ENCODE measurements at regions not wholly inside any gene's neighbourhood (a gene's known extent, or its start where the extent isn't known, plus 50 kb on each side); places are given as distances from the start of the nearest gene placed in this dataset.

DNA sequence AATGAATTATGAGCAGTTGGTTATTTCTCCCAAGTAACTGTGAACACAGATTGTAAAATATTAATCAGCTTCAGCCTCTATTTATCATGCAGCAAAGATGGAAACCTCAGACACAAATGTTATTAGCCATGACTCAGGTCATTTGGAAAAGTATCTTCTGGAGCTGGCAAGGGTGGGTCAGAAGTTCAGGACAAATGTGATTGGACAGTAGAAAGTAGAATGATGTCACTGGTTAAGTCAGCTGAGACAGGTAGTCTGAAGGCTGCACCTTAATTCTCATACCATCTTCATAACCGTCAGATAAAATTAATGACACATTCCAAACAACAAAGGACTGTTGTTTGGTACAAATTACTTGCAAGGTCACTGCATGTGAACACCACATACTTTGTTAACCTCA is 140.2 kb downstream of the EMB start:
- CTCF ChIA-PET (ENCODE audit: partially characterized antibody): interaction anchor here (1.0 kb wide), 1 partner anchor 36 kb away, joined by 3 read pairs; no protein-coding TSS in a partner anchor
- H3K4me2 ChIP-seq (ENCODE audit: insufficient read depth in 1 of 2, low read depth in 2 of 2, low read length in 2 of 2): no peak overlapping the region
- no peak overlapping the region for H2AFZ ChIP-seq (ENCODE audit: low read length)
- no peak for TF ChIP-seq TAF1 (IDR thresholded peaks at IDR 0.05; ENCODE audit: low read depth, low read length)
- no peak for TF ChIP-seq RNF2 (IDR thresholded peaks at IDR 0.05; ENCODE audit: borderline replicate concordance, low read depth, low read length, missing control alignments, poor library complexity, severe bottlenecking)
- TF ChIP-seq POU5F1 (IDR thresholded peaks at IDR 0.05; ENCODE audit: low read depth, low read length): no peak
- TF ChIP-seq JUN (IDR thresholded peaks at IDR 0.05; ENCODE audit: low read depth, low read length): no peak
- no peak for TF ChIP-seq SRF (IDR thresholded peaks at IDR 0.05; ENCODE audit: low read depth, low read length)
- no peak for TF ChIP-seq CBX5 (IDR thresholded peaks at IDR 0.05; ENCODE audit: low read depth, low read length)
- no peak for TF ChIP-seq RBBP5 (IDR thresholded peaks at IDR 0.05; ENCODE audit: borderline replicate concordance, low read depth, low read length)
- TF ChIP-seq GABPA (IDR thresholded peaks at IDR 0.05; ENCODE audit: borderline replicate concordance, insufficient read depth, low read length): no peak
- TF ChIP-seq HDAC6 (IDR thresholded peaks at IDR 0.05; ENCODE audit: low read depth, low read length): no peak
- no peak for TF ChIP-seq KDM5A (IDR thresholded peaks at IDR 0.05; ENCODE audit: low read length)
- no peak for TF ChIP-seq PHF8 (conservative IDR thresholded peaks at IDR 0.05; ENCODE audit: low read depth, low read length)
- no peak for TF ChIP-seq NANOG (IDR thresholded peaks at IDR 0.05; ENCODE audit: insufficient read depth, low read depth, low read length, poor library complexity, severe bottlenecking)

More for the DNA sequence above, 140.2 kb downstream of the EMB start:
- Histone ChIP-seq H3K36me3 (ENCODE audit: control insufficient read depth in 2 of 4, insufficient read depth in 4 of 4, low read length in 3 of 4) (no peaks in the 10 kb centered on the region), H3K23ac (ENCODE audit: insufficient read length) (no peak overlapping the region), H2BK15ac (ENCODE audit: low read length) (no peak overlapping the region), H3K79me2 (ENCODE audit: control insufficient read depth in 1 of 2, insufficient read depth in 2 of 2, low read length in 2 of 2) (no peaks in the 10 kb centered on the region), H3K23me2 (ENCODE audit: low read depth, low read length) (no peaks in the 10 kb centered on the region), H2BK20ac (ENCODE audit: low read length) (no peak overlapping the region), H3K79me1 (ENCODE audit: low read depth, low read length) (no peaks in the 10 kb centered on the region), H3K56ac (replicated peaks; ENCODE audit: insufficient read length, low read depth, low read length) (no peak overlapping the region), H2BK120ac (replicated peaks; ENCODE audit: low read depth, low read length) (no peak overlapping the region), H3K4me1 (replicated peaks in 1 of 4; ENCODE audit: control insufficient read depth in 3 of 4, insufficient read depth in 4 of 4, low read length in 3 of 4) (no peaks in the 10 kb centered on the region), H2AK5ac (ENCODE audit: low read depth, low read length) (no peak overlapping the region), H4K8ac (ENCODE audit: extremely low read depth, insufficient read depth, low read length) (no peak overlapping the region), H3K9me3 (ENCODE audit: insufficient read depth in 2 of 2, low read depth in 1 of 2, low read length in 1 of 2) (peaks cover 32 to 33% of the 10 kb centered on the region in 2 experiments), H2BK5ac (ENCODE audit: low read depth, low read length) (no peak overlapping the region), H4K91ac (replicated peaks; ENCODE audit: insufficient read length, low read length) (no peak overlapping the region), H3K14ac (ENCODE audit: insufficient read length) (no peak overlapping the region), H3K27ac (ENCODE audit: low read depth, low read length) (no peak overlapping the region), H3K27me3 (replicated peaks in 1 of 4; ENCODE audit: control insufficient read depth in 3 of 4, extremely low read depth in 1 of 4, insufficient read depth in 3 of 4, low read length in 3 of 4) (no peaks in the 10 kb centered on the region), H3K9ac (replicated peaks in 1 of 4; ENCODE audit: extremely low read depth in 1 of 4, low read depth in 3 of 4, low read length in 3 of 4) (no peak overlapping the region), H3K4ac (replicated peaks; ENCODE audit: insufficient read length, low read depth, low read length) (no peak overlapping the region), H4K5ac (ENCODE audit: insufficient read length, low read depth, low read length) (no peak overlapping the region), H2BK12ac (ENCODE audit: low read depth, low read length) (no peak overlapping the region), H4K20me1 (replicated peaks in 1 of 2; ENCODE audit: control insufficient read depth in 1 of 2, insufficient read depth in 2 of 2, low read length in 2 of 2) (no peaks in the 10 kb centered on the region), H3K18ac (ENCODE audit: extremely low read depth, low read length) (no peak overlapping the region), H3K4me3 (ENCODE audit: extremely low read depth in 1 of 4, insufficient read depth in 2 of 4, low read depth in 3 of 4, low read length in 4 of 4) (no peak overlapping the region)
- POLR2A ChIA-PET (ENCODE audit: partially characterized antibody): no interaction called here
- 94% methylated on average over 1 of the region's 1 CpG; no CpG with 5 or more reads in 1 of the 2 experiments for WGBS, 2 experiments (ENCODE audit: extremely low coverage in 1 of 2, insufficient coverage in 1 of 2, insufficient read length in 1 of 2, insufficient replicate concordance in 2 of 2, low coverage in 1 of 2, low lambda C conversion rate in 2 of 2, missing lambda C conversion rate in 1 of 2)
- no peak for FAIRE-seq
- no peak for DNase-seq (ENCODE audit: low read depth in 1 of 2, low spot score in 2 of 2)
